Type B pancreatic cell (in vitro differentiated cells): ENCODE measurements at regions not wholly inside any gene's neighbourhood (a gene's known extent, or its start where the extent isn't known, plus 50 kb on each side); places are given as distances from the start of the nearest gene placed in this dataset.
A peak's percentile ranks its signal among the peaks of the same experiment; 100 is the strongest.
"Not testable (repeated sequence)": the region's sequence is repeated elsewhere in the genome, so short reads cannot be mapped to it uniquely, and the experiment has no call there.

Experiments
- DNase-seq: peaks from one replicate; pipeline ENCODE4 v3.0.0; 2021; ENCODE audit warnings: mixed read lengths; ENCODE audit not compliant: unreplicated experiment; ENCODE audit errors: extremely low spot score
- H3K27ac Mint-ChIP-seq: 2 replicates; pipeline ENCODE4 v1.8.0; 2021; ENCODE audit warnings: mild to moderate bottlenecking, mixed read lengths
- H3K27me3 Mint-ChIP-seq: 2 replicates; pipeline ENCODE4 v1.8.0; 2021; ENCODE audit warnings: mixed read lengths
- H3K36me3 Mint-ChIP-seq: 2 replicates; pipeline ENCODE4 v1.8.0; 2021; ENCODE audit warnings: mixed read lengths
- H3K4me1 Mint-ChIP-seq: one replicate; pipeline ENCODE4 v1.8.0; 2021; ENCODE audit warnings: mixed read lengths; ENCODE audit not compliant: unreplicated experiment
- H3K4me3 Mint-ChIP-seq: 2 replicates; pipeline ENCODE4 v1.8.0; 2021; ENCODE audit warnings: mild to moderate bottlenecking, mixed read lengths
- H3K9me3 Mint-ChIP-seq: 2 replicates; pipeline ENCODE4 v1.8.0; 2021; ENCODE audit warnings: mixed read lengths
- CTCF ChIP-seq: fragments of 200-600 bp; sonication (generic); conservative IDR thresholded peaks from 2 replicates; pipeline ENCODE4 v1.5.0; 2021; ENCODE audit warnings: antibody characterized with exemption, mild to moderate bottlenecking

- TF ChIP-seq CTCF, result no peak
- H3K4me1 Mint-ChIP-seq, result no peaks in the 10 kb centered on the region
- no peak overlapping the region for H3K4me3 Mint-ChIP-seq
- DNase-seq, result no peak
- H3K36me3 Mint-ChIP-seq, result no peaks in the 10 kb centered on the region
- no peak overlapping the region for H3K27ac Mint-ChIP-seq
- H3K9me3 Mint-ChIP-seq, result peaks cover 8% of the 10 kb centered on the region
- no peaks in the 10 kb centered on the region for H3K27me3 Mint-ChIP-seq
These were observed 259.6 kb upstream of the PELI2 start for GRCh38 chr14:55858604-55859003.

GRCh38 chr14:55861561-55861960, 256.6 kb upstream of the PELI2 start:
- not testable (repeated sequence) for H3K27me3 Mint-ChIP-seq, DNase-seq, H3K4me1 Mint-ChIP-seq, H3K27ac Mint-ChIP-seq, H3K4me3 Mint-ChIP-seq, H3K9me3 Mint-ChIP-seq, H3K36me3 Mint-ChIP-seq

- H3K9me3 Mint-ChIP-seq, result peaks cover 8% of the 10 kb centered on the region
- H3K4me3 Mint-ChIP-seq, result no peak overlapping the region
- H3K36me3 Mint-ChIP-seq, result no peaks in the 10 kb centered on the region
- no peak for DNase-seq
- peak; percentile 49 for TF ChIP-seq CTCF
- no peak overlapping the region for H3K27ac Mint-ChIP-seq
- H3K27me3 Mint-ChIP-seq, result no peaks in the 10 kb centered on the region
- H3K4me1 Mint-ChIP-seq, result no peaks in the 10 kb centered on the region
These were observed 253.1 kb upstream of the PELI2 start for GRCh38 chr14:55864890-55865655.

GRCh38 chr14:55867311-55867710, 250.9 kb upstream of the PELI2 start:
- DNase-seq, result no peak
- no peaks in the 10 kb centered on the region for H3K27me3 Mint-ChIP-seq
- no peaks in the 10 kb centered on the region for H3K9me3 Mint-ChIP-seq
- no peak for TF ChIP-seq CTCF
- H3K4me3 Mint-ChIP-seq, result no peak overlapping the region
- no peaks in the 10 kb centered on the region for H3K4me1 Mint-ChIP-seq
- H3K27ac Mint-ChIP-seq, result no peak overlapping the region
- H3K36me3 Mint-ChIP-seq, result no peaks in the 10 kb centered on the region

DNA sequence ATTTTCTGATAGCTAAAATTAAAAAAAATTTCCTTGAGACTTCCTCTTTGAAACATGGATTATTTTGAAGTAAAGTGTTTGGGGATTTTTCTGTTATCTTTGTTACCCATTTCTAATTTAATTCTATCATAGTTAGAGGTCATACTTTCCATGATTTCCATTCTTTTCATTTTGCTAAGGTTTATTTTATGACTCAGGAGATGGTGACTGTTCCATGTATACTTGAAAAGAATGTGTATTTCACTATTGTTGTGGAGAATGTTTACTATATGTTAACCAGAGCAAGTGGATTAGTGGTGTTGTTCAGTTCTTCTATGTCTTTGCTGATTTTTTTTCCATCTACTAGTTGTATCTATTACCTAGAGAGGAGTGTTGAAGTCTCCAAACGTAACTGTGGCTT, 250.5 kb upstream of the PELI2 start:
- H3K27ac Mint-ChIP-seq, result no peak overlapping the region
- H3K4me3 Mint-ChIP-seq, result no peak overlapping the region
- H3K27me3 Mint-ChIP-seq, result no peaks in the 10 kb centered on the region
- no peaks in the 10 kb centered on the region for H3K4me1 Mint-ChIP-seq
- H3K36me3 Mint-ChIP-seq, result no peaks in the 10 kb centered on the region
- H3K9me3 Mint-ChIP-seq, result no peaks in the 10 kb centered on the region
- no peak for DNase-seq
- no peak for TF ChIP-seq CTCF

- Mint-ChIP-seq H3K4me1 (no peaks in the 10 kb centered on the region), H3K27me3 (no peaks in the 10 kb centered on the region), H3K4me3 (no peak overlapping the region), H3K36me3 (no peaks in the 10 kb centered on the region), H3K9me3 (no peaks in the 10 kb centered on the region), H3K27ac (no peak overlapping the region)
- no peak for DNase-seq
- TF ChIP-seq CTCF, result no peak
These were observed 248.7 kb upstream of the PELI2 start for GRCh38 chr14:55869397-55870049.
